MV-4-11 (cell line): ENCODE measurements at regions not wholly inside any gene's neighbourhood (a gene's known extent, or its start where the extent isn't known, plus 50 kb on each side); places are given as distances from the start of the nearest gene placed in this dataset.

ENCODE experiments used
- DNase-seq: peaks from one replicate; lab custom pipeline; 2025; lab: John Stamatoyannopoulos, UW

- DNase-seq, result no peak
These were observed 455.4 kb upstream of the TSHZ3 start for GRCh38 chr19:31804668-31805067.

GRCh38 chr19:31810536-31811109 lies 461.4 kb upstream of the TSHZ3 start:
- no peak for DNase-seq

- no peak for DNase-seq
These were observed 468.9 kb upstream of the TSHZ3 start for GRCh38 chr19:31817971-31818797.

- DNase-seq, result no peak
These were observed 469.5 kb upstream of the TSHZ3 start for GRCh38 chr19:31818798-31819105.

GRCh38 chr19:31819837-31820236 lies 470.6 kb upstream of the TSHZ3 start:
- DNase-seq, result no peak

- DNase-seq, result no peak
These were observed 472.1 kb upstream of the TSHZ3 start for GRCh38 chr19:31821346-31821745.

GRCh38 chr19:31825134-31826094 lies 476.2 kb upstream of the TSHZ3 start:
- DNase-seq, result no peak

- no peak for DNase-seq
These were observed 477.1 kb upstream of the TSHZ3 start for GRCh38 chr19:31826325-31826724.

- DNase-seq, result no peak
These were observed 482.4 kb upstream of the TSHZ3 start for GRCh38 chr19:31831421-31832175.

- no peak for DNase-seq
These were observed 482.9 kb upstream of the TSHZ3 start for GRCh38 chr19:31832176-31832548.

- DNase-seq, result no peak
These were observed 484.8 kb upstream of the TSHZ3 start for GRCh38 chr19:31834070-31834469.

GRCh38 chr19:31838163-31838815 lies 489.1 kb upstream of the TSHZ3 start:
- DNase-seq, result no peak

GRCh38 chr19:31840371-31840770 lies 491.1 kb upstream of the TSHZ3 start:
- DNase-seq, result no peak

- no peak for DNase-seq
These were observed 492.5 kb upstream of the TSHZ3 start for GRCh38 chr19:31841755-31842154.

- no peak for DNase-seq
These were observed 482.3 kb upstream of the ZNF507 start for GRCh38 chr19:31863122-31863521.

- DNase-seq, result no peak
These were observed 471.1 kb upstream of the ZNF507 start for GRCh38 chr19:31874313-31874712.

GRCh38 chr19:31875591-31875990 lies 469.8 kb upstream of the ZNF507 start:
- DNase-seq, result no peak

- no peak for DNase-seq
These were observed 465.1 kb upstream of the ZNF507 start for GRCh38 chr19:31880283-31880682.

GRCh38 chr19:31881988-31882387 lies 463.4 kb upstream of the ZNF507 start:
- DNase-seq, result no peak

GRCh38 chr19:31882709-31883108 lies 462.7 kb upstream of the ZNF507 start:
- DNase-seq, result no peak

- DNase-seq, result no peak
These were observed 462.0 kb upstream of the ZNF507 start for GRCh38 chr19:31883296-31883990.
